ENCODE measurements at regions not wholly inside any gene's neighbourhood (a gene's known extent, or its start where the extent isn't known, plus 50 kb on each side); places are given as distances from the start of the nearest gene placed in this dataset.

- DNase-seq (ENCODE audit: low spot score) = no peak
Observed at GRCh38 chr4:126733301-126733700, 899.5 kb upstream of the INTU start.

DNA sequence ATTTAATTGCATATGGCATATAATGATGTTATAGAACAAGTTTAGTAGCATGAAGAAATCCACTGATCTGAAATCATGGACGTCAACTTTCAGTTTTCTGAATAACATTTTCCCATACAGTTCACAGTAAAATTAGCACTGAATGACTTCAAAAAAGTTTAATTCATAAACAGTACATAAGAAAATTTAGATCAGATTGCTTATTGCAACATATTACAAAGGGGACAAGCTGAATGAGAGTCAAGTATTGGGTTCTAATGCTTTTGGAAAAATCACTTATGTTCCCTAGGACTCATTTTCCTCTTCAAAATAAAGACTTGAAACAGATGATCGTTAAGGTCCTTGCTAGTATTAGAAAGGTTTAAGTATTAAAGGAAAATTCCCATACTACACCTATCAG lies 898.3 kb upstream of the INTU start:
- DNase-seq (ENCODE audit: low spot score) = no peak

DNA sequence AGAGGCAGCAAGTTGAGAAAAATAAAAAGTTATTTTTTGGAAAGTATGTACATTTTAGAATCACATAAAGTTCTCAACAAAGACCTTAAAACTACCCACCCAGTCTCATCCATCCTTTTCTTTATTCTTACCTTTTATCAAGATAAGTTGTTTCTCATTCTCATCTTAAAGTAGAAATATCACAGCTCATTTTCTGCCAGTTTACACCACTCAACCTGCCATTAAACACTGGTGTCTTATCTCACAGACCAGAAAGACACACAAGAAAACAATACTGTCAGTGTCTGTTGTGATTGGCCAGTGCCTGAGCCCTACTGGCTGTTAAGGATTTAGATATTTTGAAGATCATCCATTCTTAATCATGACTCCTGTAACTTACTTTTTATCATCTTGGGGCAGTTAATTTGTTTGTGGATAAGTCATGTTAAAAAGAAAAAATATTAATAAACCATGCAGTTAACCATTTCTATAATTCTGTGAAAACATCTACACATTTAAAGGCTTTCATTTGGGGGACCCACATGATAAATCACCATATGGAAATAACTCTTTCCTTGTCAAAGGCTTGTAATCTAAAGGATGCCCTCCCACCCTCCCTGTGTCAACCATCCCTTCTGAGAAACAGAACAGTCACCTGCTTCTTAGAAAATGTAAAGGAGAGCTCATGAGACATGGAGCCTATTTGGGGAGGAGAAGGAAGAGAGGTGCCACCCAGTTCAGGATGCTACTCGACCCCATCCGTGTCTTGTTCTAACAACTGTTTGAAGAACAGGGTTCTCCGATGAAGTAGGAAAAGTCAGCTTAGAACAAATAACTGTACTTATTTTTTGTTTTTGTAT lies 897.2 kb upstream of the INTU start:
- DNase-seq (ENCODE audit: low spot score) = no peak

GRCh38 chr4:126736133-126736518 lies 896.6 kb upstream of the INTU start:
- DNase-seq (ENCODE audit: low spot score) = no peak

DNA sequence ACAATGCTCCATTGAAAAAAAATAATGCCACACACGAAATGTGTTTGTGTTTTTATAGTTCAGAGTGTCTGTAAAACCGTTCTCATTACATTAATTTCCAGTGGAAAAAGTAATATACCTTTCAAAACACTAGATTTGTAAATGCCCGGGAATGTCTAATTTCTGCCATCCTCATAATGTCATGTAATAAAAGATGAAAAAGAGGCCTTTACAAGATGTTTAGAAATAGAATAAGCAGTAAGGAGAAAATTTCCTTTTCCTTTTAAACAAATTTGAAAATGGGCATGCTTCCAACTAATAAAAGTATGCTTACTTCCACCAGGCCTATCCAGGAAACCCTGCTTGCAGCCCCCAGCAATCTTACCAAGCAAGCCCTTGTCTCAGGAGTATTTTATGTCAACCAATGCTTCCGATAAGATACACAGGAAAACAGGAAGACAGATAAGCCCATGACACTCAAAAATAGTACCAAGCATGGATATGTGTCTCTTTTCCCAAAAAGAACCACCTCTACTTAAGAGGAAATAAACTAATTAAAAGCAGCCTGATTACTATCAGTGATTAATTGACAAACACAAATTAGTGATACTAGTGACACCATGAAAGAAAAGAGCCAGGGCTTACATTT lies 894.7 kb upstream of the INTU start:
- DNase-seq (ENCODE audit: low spot score) = no peak

DNA sequence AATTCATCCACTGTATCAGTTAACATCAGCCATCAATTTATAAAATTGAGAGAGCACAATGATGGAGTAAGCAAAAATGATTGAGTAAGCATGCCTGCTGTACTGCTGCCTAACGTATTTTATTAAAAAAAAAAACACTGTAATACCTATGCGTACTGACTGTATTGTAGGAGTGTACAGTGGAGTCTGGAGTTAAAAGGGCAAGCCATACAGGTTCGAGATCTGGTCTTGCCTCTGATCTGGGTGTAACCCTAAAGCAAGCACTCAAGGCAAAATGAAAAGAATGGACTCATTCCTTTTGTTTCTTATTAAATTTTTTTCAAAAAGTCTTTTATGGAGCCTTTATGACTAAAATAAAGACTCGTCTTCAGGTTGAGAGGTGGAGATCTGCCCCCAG lies 894.2 kb upstream of the INTU start:
- DNase-seq (ENCODE audit: low spot score) = no peak

- DNase-seq (ENCODE audit: low spot score) = no peak
Observed at GRCh38 chr4:126738926-126739325, 893.8 kb upstream of the INTU start.

GRCh38 chr4:126740687-126741086 lies 892.1 kb upstream of the INTU start:
- DNase-seq (ENCODE audit: low spot score) = no peak

- no peak for DNase-seq (ENCODE audit: low spot score)
Observed at GRCh38 chr4:126742048-126742447, 890.7 kb upstream of the INTU start.

DNA sequence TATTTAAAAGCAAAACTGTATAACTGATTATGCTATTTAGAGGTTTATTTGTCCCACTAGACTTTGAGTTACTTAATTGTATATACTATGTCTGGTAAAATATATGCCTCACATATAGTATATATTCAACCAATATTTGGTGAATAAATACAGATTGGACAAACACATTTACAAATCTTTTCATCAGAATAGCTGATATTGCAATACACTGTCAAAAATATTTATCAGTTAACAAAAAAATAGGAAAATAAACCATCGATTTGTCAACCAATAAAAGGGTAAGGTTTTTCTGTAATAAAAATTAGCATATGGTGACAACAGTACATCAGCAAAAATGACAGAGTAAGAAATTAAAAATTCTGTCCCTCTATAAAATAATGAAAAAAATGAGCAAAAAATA lies 889.9 kb upstream of the INTU start:
- DNase-seq (ENCODE audit: low spot score) = no peak

- DNase-seq (ENCODE audit: low spot score) = no peak
Observed at GRCh38 chr4:126748736-126749135, 884.0 kb upstream of the INTU start.

GRCh38 chr4:126750723-126751122 lies 882.0 kb upstream of the INTU start:
- DNase-seq (ENCODE audit: low spot score) = no peak

DNA sequence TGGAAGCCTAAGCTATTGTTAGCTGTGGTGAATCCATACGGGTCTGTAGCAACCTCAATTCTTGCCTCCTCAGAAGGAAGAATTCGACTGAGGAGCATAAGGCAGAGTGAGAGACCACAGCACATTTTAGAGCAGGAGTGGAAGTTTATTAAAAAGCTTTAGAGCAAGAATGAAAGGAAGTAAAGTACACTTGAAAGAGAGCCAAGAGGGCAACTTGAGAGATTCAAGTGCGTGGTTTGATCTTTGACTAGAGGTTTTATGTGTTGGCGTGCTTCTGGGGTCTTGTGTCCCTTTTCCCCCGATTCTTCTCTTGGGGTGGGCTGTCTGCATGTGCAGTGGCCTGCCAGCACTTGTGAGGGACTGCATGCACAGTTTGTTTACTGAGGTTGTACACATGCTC lies 880.6 kb upstream of the INTU start:
- no peak for DNase-seq (ENCODE audit: low spot score)

GRCh38 chr4:126752702-126753101 lies 880.1 kb upstream of the INTU start:
- no peak for DNase-seq (ENCODE audit: low spot score)

DNA sequence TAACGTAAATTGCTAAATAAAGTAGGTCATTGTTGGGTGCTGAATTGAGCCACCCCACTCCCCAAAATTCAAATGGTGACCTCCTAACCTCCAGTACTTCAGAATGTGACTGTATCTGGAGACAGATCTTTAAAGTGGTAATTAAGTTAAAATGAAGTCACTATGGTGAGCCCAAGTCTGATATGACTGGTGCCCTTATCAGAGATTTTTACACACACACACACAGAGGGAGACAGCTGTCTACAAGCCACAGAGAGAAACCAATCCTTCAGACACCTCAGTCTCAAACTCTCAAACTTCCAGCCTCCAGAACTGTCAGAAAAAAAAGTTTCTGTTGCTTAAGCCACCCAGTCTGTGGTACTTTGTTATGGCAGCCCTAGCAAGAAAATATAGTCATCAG lies 879.2 kb upstream of the INTU start:
- no peak for DNase-seq (ENCODE audit: low spot score)

- DNase-seq (ENCODE audit: low spot score) = no peak
Observed at GRCh38 chr4:126755506-126755905, 877.3 kb upstream of the INTU start.

GRCh38 chr4:126756050-126756829 lies 876.5 kb upstream of the INTU start:
- DNase-seq (ENCODE audit: low spot score) = no peak

DNA sequence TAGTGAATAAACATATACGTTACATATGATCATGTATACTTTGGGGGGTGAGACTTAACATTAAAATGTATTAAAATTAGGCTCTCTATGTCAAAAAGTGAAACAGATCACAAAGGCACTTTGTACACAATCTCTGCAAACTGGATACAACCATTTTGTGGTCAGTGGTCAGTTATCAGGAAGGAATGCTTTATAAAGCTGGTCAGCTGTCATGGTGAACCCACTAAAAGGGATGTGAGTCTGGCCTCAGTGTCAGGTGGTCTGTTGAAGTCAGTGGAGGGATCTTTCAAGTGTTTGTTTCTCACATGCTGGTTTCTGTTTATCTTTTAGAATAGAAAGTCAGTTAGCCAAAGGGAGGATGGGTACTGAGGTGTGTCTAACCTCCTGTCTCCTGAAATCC lies 875.5 kb upstream of the INTU start:
- no peak for DNase-seq (ENCODE audit: low spot score)

- no peak for DNase-seq (ENCODE audit: low spot score)
Observed at GRCh38 chr4:126758493-126758892, 874.3 kb upstream of the INTU start.

- DNase-seq (ENCODE audit: low spot score) = no peak
Observed at GRCh38 chr4:126761947-126762662, 870.7 kb upstream of the INTU start.

DNA sequence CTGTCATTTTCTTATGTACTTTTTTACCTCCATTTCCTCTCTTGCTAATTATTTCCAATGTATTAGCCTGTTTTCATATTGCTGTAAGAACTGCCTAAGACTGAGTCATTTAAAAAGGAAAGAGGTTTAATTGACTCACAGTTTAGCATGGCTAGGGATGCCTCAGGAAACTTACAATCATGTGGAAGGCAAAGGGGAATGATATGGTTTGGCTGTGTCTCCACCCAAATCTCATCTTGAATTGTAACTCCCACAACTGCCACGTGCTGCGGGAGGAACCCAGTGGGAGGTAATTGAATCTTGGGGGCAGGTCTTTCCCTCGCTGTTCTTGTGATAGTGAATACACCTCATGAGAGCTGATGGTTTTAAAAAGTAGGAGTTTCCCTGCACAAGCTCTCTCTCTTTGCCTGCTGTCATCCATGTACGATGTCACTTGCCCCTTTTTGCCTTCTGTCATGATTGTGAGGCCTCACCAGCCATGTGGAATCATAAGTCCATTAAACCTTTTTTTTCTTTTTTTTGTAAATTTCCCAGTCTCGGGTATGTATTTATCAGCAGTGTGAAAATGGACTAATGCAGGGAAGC lies 870.0 kb upstream of the INTU start:
- DNase-seq (ENCODE audit: low spot score) = no peak

- no peak for DNase-seq (ENCODE audit: low spot score)
Observed at GRCh38 chr4:126766241-126766640, 866.5 kb upstream of the INTU start.
